Omental fat pad (tissue), 3 donors: ENCODE measurements at regions not wholly inside any gene's neighbourhood (a gene's known extent, or its start where the extent isn't known, plus 50 kb on each side); places are given as distances from the start of the nearest gene placed in this dataset.

Source experiments
- ATAC-seq: fragments of 150-250 bp; one replicate; pipeline ENCODE4 v1.9.1; 2016; ENCODE audit warnings: mild to moderate bottlenecking, moderate library complexity; ENCODE audit not compliant: low FRiP score
- DNase-seq: peaks from one replicate; pipeline ENCODE4 v3.0.0-alpha.2; 2019; ENCODE audit warnings: low spot score
- CTCF ChIP-seq, 3 donors: fragments of 450-650 bp; IDR thresholded peaks; one replicate each; pipeline ENCODE4 v1.5.1; 2016 to 2017; ENCODE audit warnings: antibody characterized with exemption in 3 of 3, mild to moderate bottlenecking in 3 of 3, moderate library complexity in 2 of 3

DNA sequence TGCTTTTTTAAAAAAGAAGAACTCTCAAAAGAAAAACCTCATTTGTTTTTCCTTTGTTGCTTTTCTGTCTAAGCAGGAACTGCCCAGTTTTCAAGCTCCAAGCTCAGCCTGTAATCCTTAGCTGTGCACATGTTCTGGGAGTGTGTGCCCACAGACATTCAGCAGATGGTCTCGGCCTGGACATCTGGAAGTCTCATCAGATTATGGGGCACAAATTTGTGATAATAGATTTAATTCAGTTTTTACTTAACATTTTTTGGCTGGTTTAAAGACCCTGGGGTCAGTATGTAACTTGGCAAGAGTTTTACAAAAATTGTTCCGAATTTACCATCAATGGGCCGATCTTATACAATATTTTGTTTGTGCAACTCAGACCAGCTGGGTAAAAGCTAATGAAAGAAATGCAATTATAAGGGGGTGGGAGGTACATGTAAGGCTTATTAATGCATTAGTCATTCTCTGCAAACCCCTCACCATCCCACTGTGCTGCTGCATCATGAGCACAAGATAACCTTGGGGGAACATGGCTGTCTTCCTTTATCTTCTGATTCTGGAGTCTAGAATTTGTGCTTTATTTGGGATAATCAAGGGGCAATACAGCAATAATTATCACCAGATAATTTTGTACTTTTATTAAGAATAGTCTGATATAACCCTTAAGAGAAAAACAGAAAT lies 86.9 kb upstream of the PHOX2B start:
- ATAC-seq, result no peak

GRCh38 chr4:41832961-41833360 lies 84.4 kb upstream of the PHOX2B start:
- DNase-seq, result no peak
- no peak for ATAC-seq
- no peak for TF ChIP-seq CTCF (IDR thresholded peaks at IDR 0.05)

More for the DNA sequence above, 86.9 kb upstream of the PHOX2B start:
- no peak for TF ChIP-seq CTCF (IDR thresholded peaks at IDR 0.05)
- no peak for DNase-seq

GRCh38 chr4:41822325-41822724 lies 73.8 kb upstream of the PHOX2B start:
- DNase-seq (no peak), ATAC-seq (no peak)
- TF ChIP-seq CTCF (IDR thresholded peaks at IDR 0.05), result no peak

DNA sequence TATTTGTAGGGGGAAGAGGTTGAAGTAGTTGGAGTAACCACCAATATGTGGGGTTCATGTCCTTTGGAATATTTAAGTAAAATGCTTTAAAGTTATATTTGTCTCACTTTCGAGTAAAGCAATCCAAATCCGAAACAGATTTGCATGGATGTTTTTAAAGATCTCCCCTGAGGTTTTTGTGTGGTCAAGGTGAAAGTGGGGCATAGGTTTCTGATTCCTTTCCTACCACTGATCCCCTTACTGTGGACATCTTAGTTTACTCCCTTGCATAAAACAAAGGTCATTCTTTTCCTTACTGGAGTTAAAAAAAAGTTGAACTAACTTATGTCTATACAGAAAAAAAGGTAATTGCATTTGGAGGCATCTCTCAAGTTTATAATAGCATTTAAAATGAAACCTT lies 71.9 kb upstream of the PHOX2B start:
- TF ChIP-seq CTCF (IDR thresholded peaks at IDR 0.05), result no peak
- DNase-seq (no peak), ATAC-seq (no peak)

DNA sequence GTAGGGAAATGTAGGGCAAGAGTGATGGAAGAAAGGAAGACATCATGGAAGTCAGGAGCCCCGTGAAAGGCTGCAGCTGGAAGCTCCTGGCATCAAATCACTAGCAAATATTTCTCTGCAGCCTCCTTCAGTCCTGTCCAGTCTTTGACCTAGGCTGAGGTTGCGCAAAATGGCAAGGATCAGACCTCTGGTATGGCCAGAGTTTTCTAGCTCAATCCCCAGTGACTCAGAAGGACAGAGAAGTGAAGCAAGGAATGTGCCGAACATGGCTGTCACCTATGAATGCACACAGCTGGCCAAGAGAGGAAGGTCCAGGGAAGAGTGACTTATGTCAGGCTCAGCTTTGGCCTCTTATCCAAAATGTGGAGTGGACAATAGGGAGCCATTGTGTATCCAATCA lies 71.1 kb upstream of the PHOX2B start:
- no peak for ATAC-seq
- no peak for DNase-seq

DNA sequence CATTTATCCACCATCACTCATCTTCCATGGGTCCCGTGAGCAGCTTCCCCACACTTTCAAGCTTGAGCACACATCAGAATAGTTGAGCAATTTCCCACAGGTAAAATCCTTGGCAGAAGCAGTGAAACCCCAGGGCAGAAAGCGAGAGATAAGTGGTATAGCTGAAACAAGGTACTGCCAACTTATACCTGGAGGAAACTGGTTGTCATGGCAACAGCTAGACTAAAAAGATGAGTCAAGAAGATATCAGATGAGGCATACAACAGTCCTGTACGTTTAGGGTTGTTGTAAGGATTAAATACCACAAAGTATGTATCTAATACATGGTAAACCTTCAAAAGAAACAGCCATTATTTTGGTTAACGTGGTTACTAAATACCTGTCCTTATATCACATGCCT lies 66.9 kb upstream of the PHOX2B start:
- no peak for ATAC-seq
- DNase-seq, result no peak
- no peak for TF ChIP-seq CTCF (IDR thresholded peaks at IDR 0.05)

More for the DNA sequence above, 71.1 kb upstream of the PHOX2B start:
- no peak for TF ChIP-seq CTCF (IDR thresholded peaks at IDR 0.05)

- no peak for TF ChIP-seq CTCF (IDR thresholded peaks at IDR 0.05)
- ATAC-seq, result no peak
- no peak for DNase-seq
These were observed 66.0 kb upstream of the PHOX2B start for GRCh38 chr4:41814565-41814964.
